Hepatocyte (in vitro differentiated cells): ENCODE measurements at regions not wholly inside any gene's neighbourhood (a gene's known extent, or its start where the extent isn't known, plus 50 kb on each side); places are given as distances from the start of the nearest gene placed in this dataset.

Experiments
- EZH2 ChIP-seq: fragments of 200-600 bp; sonication (generic); IDR thresholded peaks from 2 replicates; pipeline ENCODE4 v1.6.1; 2016; ENCODE audit warnings: antibody characterized with exemption, mild to moderate bottlenecking, borderline replicate concordance
- EZH2phosphoT487 ChIP-seq: fragments of 200-600 bp; sonication (generic); IDR thresholded peaks from one replicate; pipeline ENCODE4 v1.6.1; 2018; ENCODE audit warnings: antibody characterized with exemption, mild to moderate bottlenecking, low read depth, moderate library complexity; ENCODE audit not compliant: unreplicated experiment, severe bottlenecking
- TF ChIP-seq, protein P1 (sequence below): fragments of 200-600 bp; sonication (generic); IDR thresholded peaks from 2 replicates; pipeline ENCODE4 v1.5.1; 2016; ENCODE audit warnings: antibody characterized with exemption, mild to moderate bottlenecking; ENCODE audit not compliant: poor library complexity

DNA sequence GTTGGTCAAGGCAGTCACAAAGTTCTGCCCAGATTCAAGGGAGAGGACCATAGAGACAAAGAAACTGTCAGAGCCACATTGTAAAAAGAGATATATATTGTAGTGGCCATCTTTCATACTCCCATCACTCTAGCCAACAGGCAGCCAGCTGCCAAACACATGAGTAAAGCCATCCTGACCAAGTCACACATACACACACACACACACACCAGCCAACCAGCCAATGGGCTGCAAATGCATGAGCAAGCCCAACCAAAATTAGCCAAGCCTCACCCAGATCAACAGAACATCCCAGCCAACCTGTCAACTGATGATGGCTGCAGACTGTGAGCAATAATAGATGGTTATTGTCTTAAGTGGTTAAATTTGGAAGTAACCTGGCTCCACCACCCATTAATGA, 120.7 kb downstream of the SEC16B start:
- TF ChIP-seq EZH2 (no peak), EZH2phosphoT487 (no peak)
- TF ChIP-seq, protein P1, sequence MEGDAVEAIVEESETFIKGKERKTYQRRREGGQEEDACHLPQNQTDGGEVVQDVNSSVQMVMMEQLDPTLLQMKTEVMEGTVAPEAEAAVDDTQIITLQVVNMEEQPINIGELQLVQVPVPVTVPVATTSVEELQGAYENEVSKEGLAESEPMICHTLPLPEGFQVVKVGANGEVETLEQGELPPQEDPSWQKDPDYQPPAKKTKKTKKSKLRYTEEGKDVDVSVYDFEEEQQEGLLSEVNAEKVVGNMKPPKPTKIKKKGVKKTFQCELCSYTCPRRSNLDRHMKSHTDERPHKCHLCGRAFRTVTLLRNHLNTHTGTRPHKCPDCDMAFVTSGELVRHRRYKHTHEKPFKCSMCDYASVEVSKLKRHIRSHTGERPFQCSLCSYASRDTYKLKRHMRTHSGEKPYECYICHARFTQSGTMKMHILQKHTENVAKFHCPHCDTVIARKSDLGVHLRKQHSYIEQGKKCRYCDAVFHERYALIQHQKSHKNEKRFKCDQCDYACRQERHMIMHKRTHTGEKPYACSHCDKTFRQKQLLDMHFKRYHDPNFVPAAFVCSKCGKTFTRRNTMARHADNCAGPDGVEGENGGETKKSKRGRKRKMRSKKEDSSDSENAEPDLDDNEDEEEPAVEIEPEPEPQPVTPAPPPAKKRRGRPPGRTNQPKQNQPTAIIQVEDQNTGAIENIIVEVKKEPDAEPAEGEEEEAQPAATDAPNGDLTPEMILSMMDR, result no peak
